ENCODE measurements at regions not wholly inside any gene's neighbourhood (a gene's known extent, or its start where the extent isn't known, plus 50 kb on each side); places are given as distances from the start of the nearest gene placed in this dataset.

DNA sequence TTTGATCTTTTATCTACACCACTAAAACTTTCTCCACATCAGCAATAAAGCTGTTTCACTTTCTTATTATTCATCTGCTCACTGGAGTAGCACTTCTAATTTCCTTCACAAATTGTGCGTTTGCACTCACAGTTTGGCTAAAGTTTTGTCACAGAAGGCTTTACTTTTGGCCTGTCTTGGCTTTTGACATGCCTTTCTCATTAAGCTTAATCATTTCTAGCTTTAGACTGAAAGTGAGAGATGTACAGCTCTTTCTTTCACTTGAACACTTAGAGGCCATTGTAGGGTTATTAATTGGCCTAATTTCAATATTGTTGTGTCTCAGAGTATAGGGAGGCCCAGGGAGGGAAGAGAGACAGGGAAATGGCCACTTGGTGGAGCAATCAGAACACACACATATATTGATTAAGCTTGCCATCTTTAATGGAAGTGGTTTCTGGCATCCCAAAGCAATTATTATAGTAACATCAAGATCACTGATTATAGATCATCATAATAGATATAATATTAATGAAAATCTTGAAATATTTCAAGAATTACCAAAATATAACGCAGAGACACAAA, 512.5 kb downstream of the ETV1 start:
- Histone ChIP-seq H3K4me3 (ENCODE audit: low read length) (no peak overlapping the region), H3K4me1 (ENCODE audit: control insufficient read depth, low read length) (no peaks in the 10 kb centered on the region), H3F3A (ENCODE audit: control insufficient read depth, insufficient read depth) (no peaks in the 10 kb centered on the region), H3K4me2 (ENCODE audit: low read length) (no peak overlapping the region), H3K27ac (ENCODE audit: low read depth, low read length) (no peak overlapping the region), H3K36me3 (ENCODE audit: control insufficient read depth, low read length) (no peaks in the 10 kb centered on the region), H3K79me2 (ENCODE audit: control insufficient read depth, low read length) (no peaks in the 10 kb centered on the region), H4K20me1 (ENCODE audit: control insufficient read depth, insufficient read depth, low read depth, low read length) (no peaks in the 10 kb centered on the region), H3K9me3 (ENCODE audit: control insufficient read depth, insufficient read depth, low read length) (no peaks in the 10 kb centered on the region), H3K9me2 (replicated peaks; ENCODE audit: control insufficient read depth, low read length) (no peaks in the 10 kb centered on the region), H3K27me3 (ENCODE audit: control insufficient read depth, low read length) (no peaks in the 10 kb centered on the region)
- no peak for TF ChIP-seq EZH2phosphoT487 (IDR thresholded peaks at IDR 0.05; ENCODE audit: borderline replicate concordance, low read length)
- TF ChIP-seq, protein P1, sequence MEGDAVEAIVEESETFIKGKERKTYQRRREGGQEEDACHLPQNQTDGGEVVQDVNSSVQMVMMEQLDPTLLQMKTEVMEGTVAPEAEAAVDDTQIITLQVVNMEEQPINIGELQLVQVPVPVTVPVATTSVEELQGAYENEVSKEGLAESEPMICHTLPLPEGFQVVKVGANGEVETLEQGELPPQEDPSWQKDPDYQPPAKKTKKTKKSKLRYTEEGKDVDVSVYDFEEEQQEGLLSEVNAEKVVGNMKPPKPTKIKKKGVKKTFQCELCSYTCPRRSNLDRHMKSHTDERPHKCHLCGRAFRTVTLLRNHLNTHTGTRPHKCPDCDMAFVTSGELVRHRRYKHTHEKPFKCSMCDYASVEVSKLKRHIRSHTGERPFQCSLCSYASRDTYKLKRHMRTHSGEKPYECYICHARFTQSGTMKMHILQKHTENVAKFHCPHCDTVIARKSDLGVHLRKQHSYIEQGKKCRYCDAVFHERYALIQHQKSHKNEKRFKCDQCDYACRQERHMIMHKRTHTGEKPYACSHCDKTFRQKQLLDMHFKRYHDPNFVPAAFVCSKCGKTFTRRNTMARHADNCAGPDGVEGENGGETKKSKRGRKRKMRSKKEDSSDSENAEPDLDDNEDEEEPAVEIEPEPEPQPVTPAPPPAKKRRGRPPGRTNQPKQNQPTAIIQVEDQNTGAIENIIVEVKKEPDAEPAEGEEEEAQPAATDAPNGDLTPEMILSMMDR (IDR thresholded peaks at IDR 0.05; ENCODE audit: low read depth, low read length, poor library complexity, severe bottlenecking), result no peak

DNA sequence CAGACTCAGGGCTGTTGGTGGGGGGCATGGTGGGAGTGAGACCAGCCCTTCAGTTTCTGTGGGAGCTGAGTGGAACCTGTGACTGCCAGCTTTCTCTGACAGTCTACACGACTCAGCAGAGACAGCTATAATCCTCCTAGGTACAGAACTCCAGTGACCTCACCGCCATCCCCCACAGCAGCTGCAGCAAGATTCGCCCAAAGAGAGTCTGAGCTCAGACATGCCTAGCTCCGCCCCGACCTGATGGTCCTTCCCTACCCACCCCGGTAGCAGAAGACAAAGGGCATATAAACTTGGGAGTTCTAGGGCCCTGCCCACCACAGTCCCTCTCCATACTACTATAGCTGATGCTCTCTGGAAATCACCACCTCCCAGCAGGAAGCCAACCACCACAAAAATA, 500.1 kb downstream of the ETV1 start:
- no peaks in the 10 kb centered on the region for H4K20me1 ChIP-seq (ENCODE audit: control insufficient read depth, insufficient read depth, low read depth, low read length)
- H3K27ac ChIP-seq (ENCODE audit: low read depth, low read length), result no peak overlapping the region
- H3K36me3 ChIP-seq (ENCODE audit: control insufficient read depth, low read length), result no peaks in the 10 kb centered on the region
- H3K4me2 ChIP-seq (ENCODE audit: low read length), result no peak overlapping the region
- no peaks in the 10 kb centered on the region for H3F3A ChIP-seq (ENCODE audit: control insufficient read depth, insufficient read depth)
- no peaks in the 10 kb centered on the region for H3K27me3 ChIP-seq (ENCODE audit: control insufficient read depth, low read length)
- TF ChIP-seq EZH2phosphoT487 (IDR thresholded peaks at IDR 0.05; ENCODE audit: borderline replicate concordance, low read length), result no peak
- TF ChIP-seq, protein P1 (IDR thresholded peaks at IDR 0.05; ENCODE audit: low read depth, low read length, poor library complexity, severe bottlenecking), result no peak
- no peaks in the 10 kb centered on the region for H3K4me1 ChIP-seq (ENCODE audit: control insufficient read depth, low read length)
- H3K79me2 ChIP-seq (ENCODE audit: control insufficient read depth, low read length), result no peaks in the 10 kb centered on the region
- H3K9me3 ChIP-seq (ENCODE audit: control insufficient read depth, insufficient read depth, low read length), result no peaks in the 10 kb centered on the region
- H3K9me2 ChIP-seq (replicated peaks; ENCODE audit: control insufficient read depth, low read length), result no peaks in the 10 kb centered on the region
- no peak overlapping the region for H3K4me3 ChIP-seq (ENCODE audit: low read length)

DNA sequence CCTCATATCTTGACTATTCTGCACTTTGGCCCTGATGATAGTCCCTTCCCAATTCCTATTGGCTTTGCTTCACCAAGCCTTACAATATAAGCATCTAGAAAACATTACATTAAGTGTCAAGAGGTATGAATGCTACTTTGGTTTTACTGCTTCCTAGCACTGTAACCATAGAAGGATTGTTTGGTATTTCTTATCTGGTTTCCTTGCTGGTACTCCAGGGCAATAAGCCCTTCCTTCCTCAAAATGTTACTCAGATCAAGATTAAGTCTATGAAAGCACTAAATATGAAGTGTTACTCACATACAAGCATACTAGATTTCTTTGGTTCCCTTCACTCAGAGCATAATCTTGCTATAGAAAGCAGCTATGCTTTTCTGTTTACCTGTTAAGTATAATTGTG, 492.5 kb downstream of the ETV1 start:
- H3K9me2 ChIP-seq (replicated peaks; ENCODE audit: control insufficient read depth, low read length), result no peaks in the 10 kb centered on the region
- no peaks in the 10 kb centered on the region for H3K9me3 ChIP-seq (ENCODE audit: control insufficient read depth, insufficient read depth, low read length)
- TF ChIP-seq, protein P1 (IDR thresholded peaks at IDR 0.05; ENCODE audit: low read depth, low read length, poor library complexity, severe bottlenecking), result no peak
- TF ChIP-seq EZH2phosphoT487 (IDR thresholded peaks at IDR 0.05; ENCODE audit: borderline replicate concordance, low read length), result no peak
- H3K27ac ChIP-seq (ENCODE audit: low read depth, low read length), result no peak overlapping the region
- no peaks in the 10 kb centered on the region for H3K79me2 ChIP-seq (ENCODE audit: control insufficient read depth, low read length)
- H3F3A ChIP-seq (ENCODE audit: control insufficient read depth, insufficient read depth), result no peaks in the 10 kb centered on the region
- H3K4me2 ChIP-seq (ENCODE audit: low read length), result no peak overlapping the region
- H4K20me1 ChIP-seq (ENCODE audit: control insufficient read depth, insufficient read depth, low read depth, low read length), result no peaks in the 10 kb centered on the region
- H3K4me1 ChIP-seq (ENCODE audit: control insufficient read depth, low read length), result no peaks in the 10 kb centered on the region
- no peaks in the 10 kb centered on the region for H3K27me3 ChIP-seq (ENCODE audit: control insufficient read depth, low read length)
- no peaks in the 10 kb centered on the region for H3K36me3 ChIP-seq (ENCODE audit: control insufficient read depth, low read length)
- H3K4me3 ChIP-seq (ENCODE audit: low read length), result no peak overlapping the region

All from DOHH2 (cell line).